K562 (cell line): ENCODE measurements at regions not wholly inside any gene's neighbourhood (a gene's known extent, or its start where the extent isn't known, plus 50 kb on each side); places are given as distances from the start of the nearest gene placed in this dataset.

ENCODE experiments used
- ATAC-seq: fragments of 200-7000 bp; cut with Tn5 transposase; 3 replicates; pipeline ENCODE4 v1.9.1; 2020; ENCODE audit warnings: moderate library complexity
- BruUV-seq: library from RNA; stranded (reverse); fragments of 400-500 nt; replicated peaks from 2 replicates; lab custom pipeline; 2021; lab: Mats Ljungman, UMichigan
- CTCF ChIA-PET: fragments of 300-600 bp; formaldehyde crosslinking; extraction: SDS; loops from one replicate; lab custom pipeline; 2021; ENCODE audit warnings: low intra/inter-chr PET ratio; lab: Yijun Ruan, JAX
- POLR2A ChIA-PET: fragments of 300-600, 350-650 bp; sonication (Branson Sonifier 250); formaldehyde crosslinking; extraction: SDS; loops from one replicate; lab custom pipeline; 2021; ENCODE audit warnings: antibody characterized with exemption, inconsistent platforms; lab: Yijun Ruan, JAX
- DNase-seq, 4 experiments: peaks; one replicate each; pipeline versions ENCODE4 v3.0.0 to v3.0.0-alpha.2; 2011 to 2018; ENCODE audit warnings: low spot score in 3 of 4, mixed read lengths in 3 of 4; ENCODE audit errors: extremely low read depth in 1 of 4
- FAIRE-seq: peaks from 2 replicates; lab custom pipeline; 2011; peaks lifted over from hg19 to GRCh38; lab: Jason Lieb, UNC
- H2AFZ ChIP-seq: 2 replicates; pipeline ENCODE4 v1.6.0; 2011; ENCODE audit warnings: low read depth, low read length, control low read depth, inconsistent platforms
- H3K27ac ChIP-seq: fragments of 200-600 bp; 3 replicates; pipeline ENCODE4 v1.8.0; 2011; ENCODE audit warnings: low read depth, mild to moderate bottlenecking, control low read depth, inconsistent platforms, low read length, moderate library complexity, mixed read lengths; ENCODE audit errors: extremely low read depth
- H3K27me3 ChIP-seq, 2 experiments: fragments of 300-600 bp in 1 of 2; 2 replicates in 1 of 2; 3 replicates in 1 of 2; pipeline versions ENCODE4 v1.6.0 to v1.8.0; 2011; ENCODE audit warnings: inconsistent platforms in 2 of 2, low read length in 2 of 2, mild to moderate bottlenecking in 1 of 2, mixed read lengths in 1 of 2, moderate library complexity in 1 of 2; ENCODE audit not compliant: control insufficient read depth in 2 of 2, insufficient read depth in 2 of 2
- H3K36me3 ChIP-seq: fragments of 300-600 bp; 3 replicates; pipeline ENCODE4 v1.8.0; 2011; ENCODE audit warnings: mild to moderate bottlenecking, low read length, inconsistent platforms; ENCODE audit not compliant: control insufficient read depth, insufficient read depth
- H3K4me1 ChIP-seq, 2 experiments: fragments of 200-600 bp in 1 of 2; replicated peaks in 1 of 2; 2 replicates in 1 of 2; 3 replicates in 1 of 2; pipeline versions ENCODE4 v1.5.1 to v1.8.0; 2011; ENCODE audit warnings: inconsistent platforms in 2 of 2, low read length in 2 of 2, mild to moderate bottlenecking in 1 of 2, mixed read lengths in 1 of 2, moderate library complexity in 1 of 2; ENCODE audit not compliant: control insufficient read depth in 2 of 2, insufficient read depth in 2 of 2
- H3K4me2 ChIP-seq: 2 replicates; pipeline ENCODE4 v1.6.1; 2011; ENCODE audit warnings: low read length, control low read depth, inconsistent platforms, mixed read lengths; ENCODE audit not compliant: insufficient read depth
- H3K4me3 ChIP-seq: fragments of 200-600 bp; sonication (generic), shearing (Covaris generic); 2 replicates; pipeline ENCODE4 v1.5.1; 2016; ENCODE audit warnings: control low read depth, inconsistent platforms
- H3K79me2 ChIP-seq: fragments of 200-600 bp; 3 replicates; pipeline ENCODE4 v1.8.0; 2011; ENCODE audit warnings: low read length, inconsistent platforms; ENCODE audit not compliant: control insufficient read depth, insufficient read depth
- H3K9ac ChIP-seq, 2 experiments: 2 replicates each; pipeline versions ENCODE4 v1.6.0 to v1.6.1; 2011; ENCODE audit warnings: low read depth in 2 of 2, low read length in 2 of 2, control low read depth in 1 of 2, inconsistent platforms in 1 of 2, mild to moderate bottlenecking in 1 of 2, mixed read lengths in 1 of 2; ENCODE audit not compliant: insufficient read depth in 1 of 2
- H3K9me1 ChIP-seq: one replicate; pipeline ENCODE4 v1.6.0; 2011; ENCODE audit warnings: inconsistent platforms, mild to moderate bottlenecking, low read length, moderate library complexity; ENCODE audit not compliant: control insufficient read depth, insufficient read depth
- H3K9me3 ChIP-seq: replicated peaks from 2 replicates; pipeline ENCODE4 v1.5.1; 2011; ENCODE audit warnings: low read depth, low read length, inconsistent platforms; ENCODE audit not compliant: control insufficient read depth, insufficient read depth
- H4K20me1 ChIP-seq: replicated peaks from 2 replicates; pipeline ENCODE4 v1.6.1; 2011; ENCODE audit warnings: low read length, inconsistent platforms, mixed read lengths; ENCODE audit not compliant: control insufficient read depth, insufficient read depth
- KDM4B ChIP-seq, 2 experiments: fragments of 450-650 bp in 1 of 2; sonication (generic) in 1 of 2; IDR thresholded peaks; 2 replicates each; pipeline ENCODE4 v1.6.1; 2016 to 2017; ENCODE audit warnings: borderline replicate concordance in 2 of 2, antibody characterized with exemption in 1 of 2, low read depth in 1 of 2, mild to moderate bottlenecking in 1 of 2
- MAX ChIP-seq: sonication (generic); formaldehyde crosslinking; IDR thresholded peaks from 2 replicates; pipeline ENCODE4 v1.9.0; 2022; ENCODE audit warnings: mild to moderate bottlenecking, missing genetic modification reagents
- MEF2D ChIP-seq: conservative IDR thresholded peaks from 2 replicates; pipeline ENCODE4 v1.6.1; 2016; ENCODE audit warnings: low read depth, missing genetic modification characterization, missing compliant biosample characterization
- SRSF3 ChIP-seq: fragments of 200-400 bp; formaldehyde crosslinking; IDR thresholded peaks from 2 replicates; pipeline ENCODE4 v1.6.1; 2016; ENCODE audit warnings: mild to moderate bottlenecking, low read length, moderate library complexity; ENCODE audit not compliant: insufficient read depth
- ZFP36 ChIP-seq: fragments of 150-350 bp; IDR thresholded peaks from 2 replicates; pipeline ENCODE4 v1.6.1; 2018; ENCODE audit warnings: low read length, low read depth; ENCODE audit not compliant: partially characterized antibody
- ZFP91 ChIP-seq: sonication (generic); formaldehyde crosslinking; IDR thresholded peaks from 2 replicates; pipeline ENCODE4 v1.8.0; 2022; ENCODE audit warnings: mild to moderate bottlenecking, missing genetic modification reagents
- WGBS: fragments of 100-300 bp; shearing (Covaris generic); methylation state at CpG from one replicate; pipeline ENCODE4 v1.1.6; 2016; ENCODE audit warnings: low coverage, mixed read lengths; ENCODE audit not compliant: insufficient coverage; ENCODE audit errors: missing lambda C conversion rate; 5-methylcytosine and 5-hydroxymethylcytosine counted together
- in situ Hi-C: fragments of 300-500 bp; cut with MboI; formaldehyde crosslinking; loops from 4 replicates; pipeline ENCODE4 v1.15.0; 2018; ENCODE audit warnings: inconsistent platforms, mixed read lengths
- intact Hi-C: fragments of 100-400 bp; cut with micrococcal nuclease; formaldehyde crosslinking; loops from 2 replicates; pipeline ENCODE4 v1.14.2; 2022

DNA sequence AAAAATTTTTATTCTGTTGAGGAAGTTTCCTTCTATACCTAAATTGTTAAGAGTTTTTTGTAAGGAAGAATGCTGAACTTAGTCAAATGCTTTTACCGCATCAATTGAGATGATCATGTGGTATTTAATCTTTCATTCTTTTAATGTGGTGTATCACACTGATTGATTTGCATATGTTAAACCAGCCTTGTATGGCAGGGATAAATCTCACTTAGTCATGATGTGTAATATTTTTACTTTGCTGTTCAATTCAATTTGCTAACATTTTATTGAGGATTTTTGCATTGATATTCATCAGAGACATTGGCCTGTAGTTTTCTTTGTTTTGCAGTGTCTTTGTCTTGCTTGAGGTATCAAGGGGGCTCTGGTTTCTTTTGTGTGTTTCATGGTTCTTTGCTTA is 125.3 kb upstream of the MEF2C start:
- Histone ChIP-seq H3K27me3 (no peaks in the 10 kb centered on the region), H3K9ac (no peak overlapping the region), H3K9me3 (peaks cover 3% of the 10 kb centered on the region), H3K27ac (no peak overlapping the region), H3K36me3 (no peaks in the 10 kb centered on the region), H4K20me1 (no peaks in the 10 kb centered on the region), H3K9me1 (no peaks in the 10 kb centered on the region), H3K4me2 (no peak overlapping the region), H3K4me3 (no peak overlapping the region), H3K79me2 (no peaks in the 10 kb centered on the region), H2AFZ (no peak overlapping the region), H3K4me1 (peaks cover 4% of the 10 kb centered on the region in 2 experiments; a peak in 2 of 5 replicates)
- CTCF ChIA-PET, result no interaction called here
- in situ Hi-C loops (no loop called here), intact Hi-C loops (no loop called here)
- WGBS, result 50% methylated on average over 1 of the region's 1 CpG
- FAIRE-seq, result no peak
- no peak for TF ChIP-seq MAX
- no peak for TF ChIP-seq MEF2D (tag)
- no peak for TF ChIP-seq SRSF3
- TF ChIP-seq ZFP36, result no peak
- TF ChIP-seq KDM4B (IDR thresholded peaks at IDR 0.05; ENCODE audit: borderline replicate concordance in 2 of 2, low read depth in 1 of 2), result no peak
- TF ChIP-seq ZFP91 (CRISPR knock-in tag), result no peak
- DNase-seq, result no peak
- no TSS peak for BruUV-seq
- ATAC-seq, result no peak
- POLR2A ChIA-PET, result no interaction called here
